B cell (primary cell): ENCODE measurements at regions not wholly inside any gene's neighbourhood (a gene's known extent, or its start where the extent isn't known, plus 50 kb on each side); places are given as distances from the start of the nearest gene placed in this dataset.

Source experiments
- ATAC-seq: fragments of 200-7000 bp; cut with Tn5 transposase; one replicate; pipeline ENCODE4 v1.10.0; 2021; ENCODE audit warnings: low read depth, mild to moderate bottlenecking, moderate number of reproducible peaks, moderate library complexity
- CTCF ChIA-PET: fragments of 350-600 bp; sonication (Branson Sonifier 250); formaldehyde crosslinking; loops from one replicate; lab custom pipeline; 2021; ENCODE audit warnings: antibody characterized with exemption, inconsistent platforms; lab: Charles Lee
- POLR2A ChIA-PET: fragments of 350-600 bp; sonication (Branson Sonifier 250); formaldehyde crosslinking; loops from one replicate; lab custom pipeline; 2021; ENCODE audit warnings: antibody characterized with exemption; lab: Charles Lee
- DNase-seq: peaks from one replicate; pipeline ENCODE4 v3.0.0; 2013
- H2AFZ ChIP-seq: 2 replicates; pipeline ENCODE4 v1.6.1; 2012; ENCODE audit warnings: mild to moderate bottlenecking, low read depth, low read length; ENCODE audit not compliant: insufficient read depth, poor library complexity, severe bottlenecking
- H3K27ac ChIP-seq, 2 donors: 1 replicate in 1 of 2; 2 replicates in 1 of 2; pipeline ENCODE4 v1.5.1; 2012 to 2013; ENCODE audit warnings: low read length in 2 of 2, mild to moderate bottlenecking in 2 of 2, moderate library complexity in 1 of 2
- H3K27me3 ChIP-seq, 4 experiments: fragments of 200-600 bp in 1 of 4; sonication (generic) in 1 of 4; replicated peaks in 1 of 4; 1 replicate in 2 of 4; 2 replicates in 2 of 4; pipeline versions ENCODE4 v1.6.1 to v1.7.0; 2013 to 2016; ENCODE audit warnings: low read length in 3 of 4, mild to moderate bottlenecking in 2 of 4, mixed read lengths in 1 of 4, moderate library complexity in 1 of 4; ENCODE audit not compliant: insufficient read depth in 4 of 4, control insufficient read depth in 3 of 4; ENCODE audit errors: control extremely low read depth in 1 of 4
- H3K36me3 ChIP-seq, 2 experiments: replicated peaks in 1 of 2; 1 replicate in 1 of 2; 2 replicates in 1 of 2; pipeline versions ENCODE4 v1.6.1 to v1.7.1; 2013; ENCODE audit warnings: low read length in 1 of 2; ENCODE audit not compliant: insufficient read depth in 2 of 2, control insufficient read depth in 1 of 2; ENCODE audit errors: control extremely low read depth in 1 of 2, extremely low read depth in 1 of 2
- H3K4me1 ChIP-seq, 2 donors: fragments of 200-600 bp in 1 of 2; sonication (generic) in 1 of 2; 1 replicate in 1 of 2; 2 replicates in 1 of 2; pipeline versions ENCODE4 v1.5.1 to v1.6.1; 2013 to 2017; ENCODE audit warnings: low read length in 2 of 2; ENCODE audit not compliant: control insufficient read depth in 2 of 2, insufficient read depth in 2 of 2
- H3K4me2 ChIP-seq: replicated peaks from 2 replicates; pipeline ENCODE3; 2012; ENCODE audit warnings: mild to moderate bottlenecking, low read depth, low read length; ENCODE audit not compliant: poor library complexity, severe bottlenecking
- H3K4me3 ChIP-seq, 5 experiments: fragments of 200-600 bp in 1 of 5; sonication (generic) in 1 of 5; 1 replicate in 3 of 5; 2 replicates in 2 of 5; pipeline versions ENCODE4 v1.5.1 to v1.7.0; 2011 to 2016; ENCODE audit warnings: low read length in 4 of 5, mild to moderate bottlenecking in 4 of 5, low read depth in 2 of 5, control low read depth in 1 of 5, moderate library complexity in 1 of 5; ENCODE audit not compliant: insufficient read depth in 1 of 5; ENCODE audit errors: control extremely low read depth in 1 of 5, extremely low read depth in 1 of 5
- H3K79me2 ChIP-seq: fragments of 200-600 bp; sonication (generic); one replicate; pipeline ENCODE4 v1.6.0; 2016; ENCODE audit warnings: low read length; ENCODE audit not compliant: control insufficient read depth, insufficient read depth
- H3K9ac ChIP-seq: fragments of 200-600 bp; sonication (generic); 2 replicates; pipeline ENCODE4 v1.6.1; 2017; ENCODE audit warnings: mild to moderate bottlenecking, low read length, moderate library complexity
- H3K9me3 ChIP-seq, 3 donors: one replicate each; pipeline versions ENCODE4 v1.6.1 to v1.7.1; 2013; ENCODE audit warnings: low read length in 2 of 3; ENCODE audit not compliant: control insufficient read depth in 2 of 3, insufficient read depth in 1 of 3; ENCODE audit errors: control extremely low read depth in 1 of 3
- H4K20me1 ChIP-seq: 2 replicates; pipeline ENCODE4 v1.6.0; 2012; ENCODE audit warnings: mild to moderate bottlenecking, low read length; ENCODE audit not compliant: insufficient read depth, control insufficient read depth, poor library complexity, severe bottlenecking
- H3K27ac Mint-ChIP-seq: one replicate; pipeline ENCODE4 v1.8.0; 2021; ENCODE audit warnings: mixed read lengths
- H3K27me3 Mint-ChIP-seq: one replicate; pipeline ENCODE4 v1.8.0; 2021; ENCODE audit warnings: mixed read lengths
- H3K4me1 Mint-ChIP-seq: one replicate; pipeline ENCODE4 v1.8.0; 2021; ENCODE audit warnings: mixed read lengths
- H3K4me3 Mint-ChIP-seq: one replicate; pipeline ENCODE4 v1.8.0; 2021; ENCODE audit warnings: mixed read lengths
- H3K9me3 Mint-ChIP-seq: one replicate; pipeline ENCODE4 v1.8.0; 2022; ENCODE audit warnings: mixed read lengths; ENCODE audit not compliant: insufficient read depth
- EZH2 ChIP-seq: IDR thresholded peaks from 2 replicates; pipeline ENCODE4 v1.6.1; 2012; ENCODE audit warnings: borderline replicate concordance, low read depth, mild to moderate bottlenecking, moderate library complexity, low read length; ENCODE audit not compliant: insufficient read depth, poor library complexity, severe bottlenecking
- WGBS: methylation state at CpG from one replicate; pipeline ENCODE4 v1.1.5; 2013; ENCODE audit warnings: missing lambda C conversion rate; ENCODE audit not compliant: insufficient coverage; 5-methylcytosine and 5-hydroxymethylcytosine counted together
- intact Hi-C: fragments of 100-400 bp; cut with micrococcal nuclease; formaldehyde crosslinking; loops from one replicate; pipeline ENCODE4 v1.10.0; 2022
- TF ChIP-seq, protein P1 (sequence below): fragments of 200-600 bp; IDR thresholded peaks from one replicate; pipeline ENCODE4 v1.8.0; 2022; ENCODE audit warnings: antibody characterized with exemption, mild to moderate bottlenecking

DNA sequence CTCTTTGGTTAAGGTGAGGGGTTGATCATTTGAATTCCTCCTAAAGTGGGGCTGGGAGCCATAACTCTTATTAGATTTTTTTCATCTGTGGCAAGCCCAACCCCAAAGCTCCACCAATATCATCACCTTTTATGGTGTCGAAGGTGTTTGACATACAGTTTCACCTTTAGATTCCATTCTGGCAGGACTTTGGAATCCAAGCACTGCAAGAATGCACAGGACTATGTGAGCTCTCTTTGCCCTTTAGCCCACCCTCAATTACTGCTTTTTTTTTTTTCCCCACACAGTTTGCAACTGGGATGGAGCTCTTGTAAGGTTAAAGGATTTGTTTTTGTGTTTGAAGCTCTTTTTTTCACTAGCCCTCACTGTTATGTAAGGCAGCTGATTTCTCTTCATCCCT lies 154.0 kb upstream of the KCNJ16 start:
- Histone ChIP-seq H3K36me3 (no peaks in the 10 kb centered on the region), H3K79me2 (no peaks in the 10 kb centered on the region), H3K9ac (no peak overlapping the region), H2AFZ (no peak overlapping the region), H3K4me3 (no peak overlapping the region), H4K20me1 (no peaks in the 10 kb centered on the region), H3K9me3 (no peaks in the 10 kb centered on the region), H3K27ac (no peak overlapping the region), H3K4me2 (no peak overlapping the region), H3K27me3 (no peaks in the 10 kb centered on the region), H3K4me1 (no peaks in the 10 kb centered on the region)
- POLR2A ChIA-PET = no interaction called here
- intact Hi-C loops = no loop called here
- H3K4me3 Mint-ChIP-seq = no peak overlapping the region
- 100% methylated on average over 1 of the region's 1 CpG for WGBS
- H3K9me3 Mint-ChIP-seq = no peaks in the 10 kb centered on the region
- ATAC-seq (no peak), DNase-seq (no peak)
- no peaks in the 10 kb centered on the region for H3K27me3 Mint-ChIP-seq
- CTCF ChIA-PET = no interaction called here
- no peak for TF ChIP-seq EZH2
- TF ChIP-seq, protein P1, sequence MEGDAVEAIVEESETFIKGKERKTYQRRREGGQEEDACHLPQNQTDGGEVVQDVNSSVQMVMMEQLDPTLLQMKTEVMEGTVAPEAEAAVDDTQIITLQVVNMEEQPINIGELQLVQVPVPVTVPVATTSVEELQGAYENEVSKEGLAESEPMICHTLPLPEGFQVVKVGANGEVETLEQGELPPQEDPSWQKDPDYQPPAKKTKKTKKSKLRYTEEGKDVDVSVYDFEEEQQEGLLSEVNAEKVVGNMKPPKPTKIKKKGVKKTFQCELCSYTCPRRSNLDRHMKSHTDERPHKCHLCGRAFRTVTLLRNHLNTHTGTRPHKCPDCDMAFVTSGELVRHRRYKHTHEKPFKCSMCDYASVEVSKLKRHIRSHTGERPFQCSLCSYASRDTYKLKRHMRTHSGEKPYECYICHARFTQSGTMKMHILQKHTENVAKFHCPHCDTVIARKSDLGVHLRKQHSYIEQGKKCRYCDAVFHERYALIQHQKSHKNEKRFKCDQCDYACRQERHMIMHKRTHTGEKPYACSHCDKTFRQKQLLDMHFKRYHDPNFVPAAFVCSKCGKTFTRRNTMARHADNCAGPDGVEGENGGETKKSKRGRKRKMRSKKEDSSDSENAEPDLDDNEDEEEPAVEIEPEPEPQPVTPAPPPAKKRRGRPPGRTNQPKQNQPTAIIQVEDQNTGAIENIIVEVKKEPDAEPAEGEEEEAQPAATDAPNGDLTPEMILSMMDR = no peak
- no peak overlapping the region for H3K27ac Mint-ChIP-seq
- no peaks in the 10 kb centered on the region for H3K4me1 Mint-ChIP-seq

DNA sequence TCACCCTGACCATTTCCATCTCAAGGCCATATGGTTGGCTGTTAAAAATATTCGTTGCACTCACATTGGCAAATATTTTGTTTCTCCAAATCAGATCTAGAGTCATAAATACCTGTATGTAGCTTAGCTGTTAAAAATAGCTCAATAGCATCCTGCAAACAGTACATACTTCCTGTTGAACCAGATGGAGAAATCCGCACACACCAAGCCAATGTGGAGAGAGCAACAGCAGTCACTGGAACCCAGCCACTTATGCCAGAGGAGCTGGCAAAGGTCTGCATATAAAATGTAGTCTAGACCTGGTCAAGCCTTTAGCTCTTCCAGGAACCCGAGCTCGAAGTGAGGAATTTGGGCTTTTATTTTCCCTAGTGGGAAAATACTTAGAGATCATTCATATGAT lies 146.4 kb upstream of the KCNJ16 start:
- Histone ChIP-seq H3K79me2 (no peaks in the 10 kb centered on the region), H3K9ac (no peak overlapping the region), H4K20me1 (no peaks in the 10 kb centered on the region), H3K4me2 (no peak overlapping the region), H3K9me3 (no peaks in the 10 kb centered on the region), H2AFZ (no peak overlapping the region), H3K27me3 (no peaks in the 10 kb centered on the region), H3K36me3 (no peaks in the 10 kb centered on the region), H3K4me1 (no peaks in the 10 kb centered on the region), H3K27ac (no peak overlapping the region), H3K4me3 (no peak overlapping the region)
- Mint-ChIP-seq H3K4me1 (no peaks in the 10 kb centered on the region), H3K9me3 (peaks cover 6% of the 10 kb centered on the region), H3K27ac (no peak overlapping the region), H3K27me3 (no peaks in the 10 kb centered on the region), H3K4me3 (no peak overlapping the region)
- WGBS = 0% methylated on average over 1 of the region's 4 CpGs
- intact Hi-C loops = no loop called here
- CTCF ChIA-PET = no interaction called here
- DNase-seq (no peak), ATAC-seq (no peak)
- POLR2A ChIA-PET = no interaction called here
- no peak for TF ChIP-seq EZH2
- TF ChIP-seq, protein P1 = no peak
